OCI-LY1 (cell line): ENCODE measurements at regions not wholly inside any gene's neighbourhood (a gene's known extent, or its start where the extent isn't known, plus 50 kb on each side); places are given as distances from the start of the nearest gene placed in this dataset.

Experiments
- H2AFZ ChIP-seq: fragments of 200-600 bp; sonication (generic), shearing (Covaris generic); 2 replicates; pipeline ENCODE4 v1.6.0; 2014; ENCODE audit warnings: antibody characterized with exemption, mild to moderate bottlenecking, low read length
- H3F3A ChIP-seq: fragments of 200-600 bp; sonication (generic), shearing (Covaris generic); 2 replicates; pipeline ENCODE4 v1.6.0; 2014; ENCODE audit warnings: mild to moderate bottlenecking, antibody characterized with exemption, low read length, moderate library complexity; ENCODE audit not compliant: insufficient read depth
- H3K27ac ChIP-seq: fragments of 200-600 bp; sonication (generic); 2 replicates; pipeline ENCODE4 v1.5.1; 2014; ENCODE audit warnings: low read length, mixed run types, mild to moderate bottlenecking, low read depth; ENCODE audit not compliant: poor library complexity, severe bottlenecking
- H3K27me3 ChIP-seq: fragments of 200-600 bp; sonication (generic); 2 replicates; pipeline ENCODE4 v1.6.0; 2014; ENCODE audit warnings: antibody characterized with exemption, mild to moderate bottlenecking, low read length, moderate library complexity; ENCODE audit not compliant: insufficient read depth
- H3K36me3 ChIP-seq: fragments of 200-600 bp; sonication (generic); 2 replicates; pipeline ENCODE4 v1.6.1; 2014; ENCODE audit warnings: mild to moderate bottlenecking, antibody characterized with exemption, low read length, moderate library complexity, mixed read lengths; ENCODE audit not compliant: insufficient read depth
- H3K4me1 ChIP-seq: fragments of 200-600 bp; sonication (generic); 2 replicates; pipeline ENCODE4 v1.5.1; 2014; ENCODE audit warnings: mild to moderate bottlenecking, low read length, moderate library complexity; ENCODE audit not compliant: insufficient read depth, severe bottlenecking
- H3K4me2 ChIP-seq: fragments of 200-600 bp; sonication (generic), shearing (Covaris generic); 2 replicates; pipeline ENCODE4 v1.6.1; 2014; ENCODE audit warnings: low read length
- H3K4me3 ChIP-seq: fragments of 200-600 bp; sonication (generic); 2 replicates; pipeline ENCODE4 v1.5.1; 2014; ENCODE audit warnings: low read length, low read depth, mild to moderate bottlenecking, mixed read lengths; ENCODE audit not compliant: poor library complexity, severe bottlenecking
- H3K79me2 ChIP-seq: fragments of 200-600 bp; shearing (Covaris generic); 2 replicates; pipeline ENCODE4 v1.6.1; 2016; ENCODE audit warnings: mixed run types, low read length, mixed read lengths; ENCODE audit not compliant: insufficient read depth
- H3K9ac ChIP-seq: fragments of 200-600 bp; sonication (generic), shearing (Covaris generic); 2 replicates; pipeline ENCODE4 v1.6.1; 2014; ENCODE audit warnings: mild to moderate bottlenecking, low read length, mixed read lengths
- H3K9me2 ChIP-seq: fragments of 200-600 bp; sonication (generic), shearing (Covaris generic); 2 replicates; pipeline ENCODE4 v1.6.1; 2014; ENCODE audit warnings: low read depth, mild to moderate bottlenecking, low read length, mixed read lengths
- H3K9me3 ChIP-seq: fragments of 200-600 bp; shearing (Covaris generic); 2 replicates; pipeline ENCODE4 v1.6.1; 2014; ENCODE audit warnings: low read length, mixed read lengths
- H4K20me1 ChIP-seq: fragments of 200-600 bp; sonication (generic), shearing (Covaris generic); 2 replicates; pipeline ENCODE4 v1.6.0; 2016; ENCODE audit warnings: mild to moderate bottlenecking, low read length; ENCODE audit not compliant: insufficient read depth
- CTCF ChIP-seq: fragments of 200-600 bp; sonication (generic), shearing (Covaris generic); IDR thresholded peaks from 2 replicates; pipeline ENCODE4 v1.5.1; 2017; ENCODE audit warnings: mild to moderate bottlenecking, antibody characterized with exemption, low read length, moderate library complexity, mixed read lengths
- EZH2 ChIP-seq: fragments of 200-600 bp; sonication (generic), shearing (Covaris generic); IDR thresholded peaks from 2 replicates; pipeline ENCODE4 v1.8.0; 2017; ENCODE audit warnings: borderline replicate concordance, mixed run types, mild to moderate bottlenecking, antibody characterized with exemption, low read length, moderate library complexity, mixed read lengths

- Histone ChIP-seq H3K4me2 (no peak overlapping the region), H3K4me1 (no peaks in the 10 kb centered on the region), H3K4me3 (no peak overlapping the region), H3K9ac (no peak overlapping the region), H3K9me2 (no peaks in the 10 kb centered on the region), H2AFZ (no peak overlapping the region), H3F3A (no peaks in the 10 kb centered on the region), H3K79me2 (no peaks in the 10 kb centered on the region), H4K20me1 (no peaks in the 10 kb centered on the region), H3K27me3 (no peaks in the 10 kb centered on the region), H3K9me3 (no peaks in the 10 kb centered on the region), H3K36me3 (no peaks in the 10 kb centered on the region), H3K27ac (no peak overlapping the region)
- TF ChIP-seq EZH2: no peak
- no peak for TF ChIP-seq CTCF
Measured at GRCh38 chr9:25396828-25397227, 281.4 kb downstream of the TUSC1 start.

- Histone ChIP-seq H3K27ac (no peak overlapping the region), H3K9ac (no peak overlapping the region), H3K79me2 (no peaks in the 10 kb centered on the region), H3F3A (no peaks in the 10 kb centered on the region), H3K9me2 (no peaks in the 10 kb centered on the region), H3K4me1 (no peaks in the 10 kb centered on the region), H2AFZ (no peak overlapping the region), H3K36me3 (no peaks in the 10 kb centered on the region), H3K27me3 (no peaks in the 10 kb centered on the region), H3K4me3 (no peak overlapping the region), H4K20me1 (no peaks in the 10 kb centered on the region), H3K4me2 (no peak overlapping the region), H3K9me3 (no peaks in the 10 kb centered on the region)
- TF ChIP-seq EZH2: no peak
- no peak for TF ChIP-seq CTCF
Measured at GRCh38 chr9:25381141-25381540, 297.1 kb downstream of the TUSC1 start.

- Histone ChIP-seq H3K4me1 (no peaks in the 10 kb centered on the region), H3K9ac (no peak overlapping the region), H3K4me2 (no peak overlapping the region), H3F3A (no peaks in the 10 kb centered on the region), H2AFZ (no peak overlapping the region), H3K36me3 (no peaks in the 10 kb centered on the region), H4K20me1 (no peaks in the 10 kb centered on the region), H3K9me2 (no peaks in the 10 kb centered on the region), H3K27me3 (no peaks in the 10 kb centered on the region), H3K79me2 (no peaks in the 10 kb centered on the region), H3K27ac (no peak overlapping the region), H3K4me3 (no peak overlapping the region), H3K9me3 (no peaks in the 10 kb centered on the region)
- TF ChIP-seq CTCF: no peak
- no peak for TF ChIP-seq EZH2
Measured at GRCh38 chr9:25377039-25377438, 301.2 kb downstream of the TUSC1 start.
